ENCODE measurements at regions not wholly inside any gene's neighbourhood (a gene's known extent, or its start where the extent isn't known, plus 50 kb on each side); places are given as distances from the start of the nearest gene placed in this dataset.

GRCh38 chr20:57957411-57958049 lies 247.7 kb upstream of the PMEPA1 start:
- H3K4me1 ChIP-seq: peaks cover 15% of the 10 kb centered on the region
- BruUV-seq (replicated peaks): no TSS peak
- Mint-ChIP-seq H3K4me3 (ENCODE audit: unreplicated experiment) (no peak overlapping the region), H3K27ac (ENCODE audit: unreplicated experiment) (no peak overlapping the region), H3K9me3 (ENCODE audit: unreplicated experiment) (peaks cover 27% of the 10 kb centered on the region), H3K4me1 (ENCODE audit: low read depth, unreplicated experiment) (peaks cover 8% of the 10 kb centered on the region), H3K36me3 (ENCODE audit: insufficient read depth, unreplicated experiment) (peaks cover 5% of the 10 kb centered on the region), H3K27me3 (ENCODE audit: insufficient read depth, unreplicated experiment) (no peaks in the 10 kb centered on the region)
- DNase-seq: peak in 1 of 2 experiments; percentile 64
- intact Hi-C loops (cut with micrococcal nuclease; ENCODE audit: unreplicated experiment): no loop called here
- H3K9me3 ChIP-seq: peaks cover 27% of the 10 kb centered on the region
- no peaks in the 10 kb centered on the region for H3K36me3 ChIP-seq (ENCODE audit: control insufficient read depth, insufficient read depth, low read length)
- TF ChIP-seq, protein P1, sequence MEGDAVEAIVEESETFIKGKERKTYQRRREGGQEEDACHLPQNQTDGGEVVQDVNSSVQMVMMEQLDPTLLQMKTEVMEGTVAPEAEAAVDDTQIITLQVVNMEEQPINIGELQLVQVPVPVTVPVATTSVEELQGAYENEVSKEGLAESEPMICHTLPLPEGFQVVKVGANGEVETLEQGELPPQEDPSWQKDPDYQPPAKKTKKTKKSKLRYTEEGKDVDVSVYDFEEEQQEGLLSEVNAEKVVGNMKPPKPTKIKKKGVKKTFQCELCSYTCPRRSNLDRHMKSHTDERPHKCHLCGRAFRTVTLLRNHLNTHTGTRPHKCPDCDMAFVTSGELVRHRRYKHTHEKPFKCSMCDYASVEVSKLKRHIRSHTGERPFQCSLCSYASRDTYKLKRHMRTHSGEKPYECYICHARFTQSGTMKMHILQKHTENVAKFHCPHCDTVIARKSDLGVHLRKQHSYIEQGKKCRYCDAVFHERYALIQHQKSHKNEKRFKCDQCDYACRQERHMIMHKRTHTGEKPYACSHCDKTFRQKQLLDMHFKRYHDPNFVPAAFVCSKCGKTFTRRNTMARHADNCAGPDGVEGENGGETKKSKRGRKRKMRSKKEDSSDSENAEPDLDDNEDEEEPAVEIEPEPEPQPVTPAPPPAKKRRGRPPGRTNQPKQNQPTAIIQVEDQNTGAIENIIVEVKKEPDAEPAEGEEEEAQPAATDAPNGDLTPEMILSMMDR (IDR thresholded peaks at IDR 0.05; ENCODE audit: insufficient read depth in 1 of 2, low read depth in 1 of 2, low read length in 1 of 2, severe bottlenecking in 1 of 2, unreplicated experiment in 1 of 2): no peak
- no peaks in the 10 kb centered on the region for H3K27me3 ChIP-seq (replicated peaks; ENCODE audit: control insufficient read depth, insufficient read depth, low read length)
- ChIA-PET POLR2A (no interaction called here), CTCF (no interaction called here)
- no peak overlapping the region for H3K4me3 ChIP-seq (ENCODE audit: low read depth, low read length)

DNA sequence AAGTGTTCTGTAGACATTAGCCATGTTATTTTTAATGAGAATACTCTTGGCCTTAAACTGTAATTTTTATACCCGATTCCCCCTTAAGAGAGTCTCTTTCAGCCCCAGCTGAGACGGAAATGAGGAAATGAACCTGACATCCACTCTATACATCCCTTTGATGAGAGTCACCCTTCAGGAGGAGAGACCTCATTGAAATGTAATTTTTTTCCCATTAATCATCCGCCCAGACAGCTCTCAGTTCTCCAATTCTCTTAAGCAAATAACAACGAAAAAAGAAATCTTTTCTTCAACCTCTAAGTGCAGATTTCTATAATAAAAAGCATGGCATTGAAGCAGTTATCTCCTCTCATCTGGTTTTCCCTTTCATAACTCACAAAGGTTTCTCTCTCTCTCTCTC lies 243.8 kb upstream of the PMEPA1 start:
- Histone ChIP-seq H3K4me1 (peaks cover 15% of the 10 kb centered on the region), H3K9me3 (peaks cover 27% of the 10 kb centered on the region), H3K27me3 (replicated peaks; ENCODE audit: control insufficient read depth, insufficient read depth, low read length) (no peaks in the 10 kb centered on the region), H3K36me3 (ENCODE audit: control insufficient read depth, insufficient read depth, low read length) (no peaks in the 10 kb centered on the region), H3K4me3 (ENCODE audit: low read depth, low read length) (no peak overlapping the region)
- ChIA-PET CTCF (no interaction called here), POLR2A (no interaction called here)
- Mint-ChIP-seq H3K27me3 (ENCODE audit: insufficient read depth, unreplicated experiment) (no peaks in the 10 kb centered on the region), H3K27ac (ENCODE audit: unreplicated experiment) (no peak overlapping the region), H3K4me1 (ENCODE audit: low read depth, unreplicated experiment) (peaks cover 8% of the 10 kb centered on the region), H3K4me3 (ENCODE audit: unreplicated experiment) (no peak overlapping the region), H3K36me3 (ENCODE audit: insufficient read depth, unreplicated experiment) (peaks cover 5% of the 10 kb centered on the region), H3K9me3 (ENCODE audit: unreplicated experiment) (peaks cover 49% of the 10 kb centered on the region)
- no TSS peak for BruUV-seq (replicated peaks)
- no peak for DNase-seq
- intact Hi-C loops (cut with micrococcal nuclease; ENCODE audit: unreplicated experiment): no loop called here
- TF ChIP-seq, protein P1 (IDR thresholded peaks at IDR 0.05; ENCODE audit: insufficient read depth in 1 of 2, low read depth in 1 of 2, low read length in 1 of 2, severe bottlenecking in 1 of 2, unreplicated experiment in 1 of 2): no peak

DNA sequence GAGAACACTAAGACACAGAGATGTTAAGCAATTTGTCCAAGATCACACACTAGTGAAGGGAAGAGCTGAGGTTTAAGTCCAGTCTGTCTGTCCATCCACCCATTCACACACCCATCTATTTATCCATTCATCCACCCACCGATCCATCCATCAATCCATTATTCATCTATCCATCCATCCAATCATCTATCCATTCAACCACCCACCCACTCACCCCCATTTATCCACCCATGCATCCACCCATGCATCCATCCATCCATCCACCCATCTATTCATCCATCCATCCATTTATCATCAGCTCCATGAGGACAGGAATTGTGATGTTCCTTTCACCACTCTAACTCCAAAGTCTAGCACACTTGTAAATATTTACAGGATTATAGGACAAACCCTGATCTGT lies 242.3 kb upstream of the PMEPA1 start:
- Histone ChIP-seq H3K4me1 (peaks cover 15% of the 10 kb centered on the region), H3K4me3 (ENCODE audit: low read depth, low read length) (no peak overlapping the region), H3K36me3 (ENCODE audit: control insufficient read depth, insufficient read depth, low read length) (no peaks in the 10 kb centered on the region), H3K27me3 (replicated peaks; ENCODE audit: control insufficient read depth, insufficient read depth, low read length) (no peaks in the 10 kb centered on the region), H3K9me3 (peaks cover 31% of the 10 kb centered on the region)
- TF ChIP-seq, protein P1 (IDR thresholded peaks at IDR 0.05; ENCODE audit: insufficient read depth in 1 of 2, low read depth in 1 of 2, low read length in 1 of 2, severe bottlenecking in 1 of 2, unreplicated experiment in 1 of 2): no peak
- POLR2A ChIA-PET: no interaction called here
- H3K36me3 Mint-ChIP-seq (ENCODE audit: insufficient read depth, unreplicated experiment): peaks cover 5% of the 10 kb centered on the region
- no TSS peak for BruUV-seq (replicated peaks)
- H3K9me3 Mint-ChIP-seq (ENCODE audit: unreplicated experiment): peaks cover 54% of the 10 kb centered on the region
- no peak overlapping the region for H3K27ac Mint-ChIP-seq (ENCODE audit: unreplicated experiment)
- peaks cover 8% of the 10 kb centered on the region for H3K4me1 Mint-ChIP-seq (ENCODE audit: low read depth, unreplicated experiment)
- intact Hi-C loops (cut with micrococcal nuclease; ENCODE audit: unreplicated experiment): no loop called here
- H3K27me3 Mint-ChIP-seq (ENCODE audit: insufficient read depth, unreplicated experiment): no peaks in the 10 kb centered on the region
- no peak overlapping the region for H3K4me3 Mint-ChIP-seq (ENCODE audit: unreplicated experiment)
- CTCF ChIA-PET: no interaction called here
- DNase-seq: no peak
